ENCODE measurements at regions not wholly inside any gene's neighbourhood (a gene's known extent, or its start where the extent isn't known, plus 50 kb on each side); places are given as distances from the start of the nearest gene placed in this dataset.

- TF ChIP-seq CTCF (IDR thresholded peaks at IDR 0.05; ENCODE audit: extremely low read depth in 1 of 2, insufficient read depth in 1 of 2, low read depth in 1 of 2, low read length in 2 of 2): no peak
- no peak for TF ChIP-seq POLR2AphosphoS5 (IDR thresholded peaks at IDR 0.05; ENCODE audit: insufficient read depth, low read depth, low read length)
- TF ChIP-seq MYC (IDR thresholded peaks at IDR 0.05; ENCODE audit: low read depth, low read length): no peak
- TF ChIP-seq EZH2 (IDR thresholded peaks at IDR 0.05; ENCODE audit: borderline replicate concordance, low read depth, low read length, severe bottlenecking): no peak
- TF ChIP-seq POLR2A (IDR thresholded peaks at IDR 0.05; ENCODE audit: low read depth, low read length): no peak
- TF ChIP-seq GATA2 (IDR thresholded peaks at IDR 0.05; ENCODE audit: insufficient read depth, insufficient read length, low read depth, low read length): no peak
- no peak for TF ChIP-seq MAX (IDR thresholded peaks at IDR 0.05; ENCODE audit: insufficient read depth, insufficient read length)
These were observed 129.0 kb upstream of the NFE2L3 start for GRCh38 chr7:26022982-26023381.
